K562 (cell line): ENCODE measurements at regions not wholly inside any gene's neighbourhood (a gene's known extent, or its start where the extent isn't known, plus 50 kb on each side); places are given as distances from the start of the nearest gene placed in this dataset.

Source experiments
- ATAC-seq: fragments of 200-7000 bp; cut with Tn5 transposase; 3 replicates; pipeline ENCODE4 v1.9.1; 2020; ENCODE audit warnings: moderate library complexity
- BruUV-seq: library from RNA; stranded (reverse); fragments of 400-500 nt; replicated peaks from 2 replicates; lab custom pipeline; 2021; lab: Mats Ljungman, UMichigan
- CTCF ChIA-PET: fragments of 300-600 bp; formaldehyde crosslinking; extraction: SDS; loops from one replicate; lab custom pipeline; 2021; ENCODE audit warnings: low intra/inter-chr PET ratio; lab: Yijun Ruan, JAX
- POLR2A ChIA-PET: fragments of 300-600, 350-650 bp; sonication (Branson Sonifier 250); formaldehyde crosslinking; extraction: SDS; loops from one replicate; lab custom pipeline; 2021; ENCODE audit warnings: antibody characterized with exemption, inconsistent platforms; lab: Yijun Ruan, JAX
- DNase-seq, 4 experiments: peaks; one replicate each; pipeline versions ENCODE4 v3.0.0 to v3.0.0-alpha.2; 2011 to 2018; ENCODE audit warnings: low spot score in 3 of 4, mixed read lengths in 3 of 4; ENCODE audit errors: extremely low read depth in 1 of 4
- FAIRE-seq: peaks from 2 replicates; lab custom pipeline; 2011; peaks lifted over from hg19 to GRCh38; lab: Jason Lieb, UNC
- H2AFZ ChIP-seq: 2 replicates; pipeline ENCODE4 v1.6.0; 2011; ENCODE audit warnings: low read depth, low read length, control low read depth, inconsistent platforms
- H3K27ac ChIP-seq: fragments of 200-600 bp; 3 replicates; pipeline ENCODE4 v1.8.0; 2011; ENCODE audit warnings: low read depth, mild to moderate bottlenecking, control low read depth, inconsistent platforms, low read length, moderate library complexity, mixed read lengths; ENCODE audit errors: extremely low read depth
- H3K27me3 ChIP-seq, 2 experiments: fragments of 300-600 bp in 1 of 2; 2 replicates in 1 of 2; 3 replicates in 1 of 2; pipeline versions ENCODE4 v1.6.0 to v1.8.0; 2011; ENCODE audit warnings: inconsistent platforms in 2 of 2, low read length in 2 of 2, mild to moderate bottlenecking in 1 of 2, mixed read lengths in 1 of 2, moderate library complexity in 1 of 2; ENCODE audit not compliant: control insufficient read depth in 2 of 2, insufficient read depth in 2 of 2
- H3K36me3 ChIP-seq: fragments of 300-600 bp; 3 replicates; pipeline ENCODE4 v1.8.0; 2011; ENCODE audit warnings: mild to moderate bottlenecking, low read length, inconsistent platforms; ENCODE audit not compliant: control insufficient read depth, insufficient read depth
- H3K4me1 ChIP-seq, 2 experiments: fragments of 200-600 bp in 1 of 2; replicated peaks in 1 of 2; 2 replicates in 1 of 2; 3 replicates in 1 of 2; pipeline versions ENCODE4 v1.5.1 to v1.8.0; 2011; ENCODE audit warnings: inconsistent platforms in 2 of 2, low read length in 2 of 2, mild to moderate bottlenecking in 1 of 2, mixed read lengths in 1 of 2, moderate library complexity in 1 of 2; ENCODE audit not compliant: control insufficient read depth in 2 of 2, insufficient read depth in 2 of 2
- H3K4me2 ChIP-seq: 2 replicates; pipeline ENCODE4 v1.6.1; 2011; ENCODE audit warnings: low read length, control low read depth, inconsistent platforms, mixed read lengths; ENCODE audit not compliant: insufficient read depth
- H3K4me3 ChIP-seq: fragments of 200-600 bp; sonication (generic), shearing (Covaris generic); 2 replicates; pipeline ENCODE4 v1.5.1; 2016; ENCODE audit warnings: control low read depth, inconsistent platforms
- H3K79me2 ChIP-seq: fragments of 200-600 bp; 3 replicates; pipeline ENCODE4 v1.8.0; 2011; ENCODE audit warnings: low read length, inconsistent platforms; ENCODE audit not compliant: control insufficient read depth, insufficient read depth
- H3K9ac ChIP-seq, 2 experiments: 2 replicates each; pipeline versions ENCODE4 v1.6.0 to v1.6.1; 2011; ENCODE audit warnings: low read depth in 2 of 2, low read length in 2 of 2, control low read depth in 1 of 2, inconsistent platforms in 1 of 2, mild to moderate bottlenecking in 1 of 2, mixed read lengths in 1 of 2; ENCODE audit not compliant: insufficient read depth in 1 of 2
- H3K9me1 ChIP-seq: one replicate; pipeline ENCODE4 v1.6.0; 2011; ENCODE audit warnings: inconsistent platforms, mild to moderate bottlenecking, low read length, moderate library complexity; ENCODE audit not compliant: control insufficient read depth, insufficient read depth
- H3K9me3 ChIP-seq: replicated peaks from 2 replicates; pipeline ENCODE4 v1.5.1; 2011; ENCODE audit warnings: low read depth, low read length, inconsistent platforms; ENCODE audit not compliant: control insufficient read depth, insufficient read depth
- H4K20me1 ChIP-seq: replicated peaks from 2 replicates; pipeline ENCODE4 v1.6.1; 2011; ENCODE audit warnings: low read length, inconsistent platforms, mixed read lengths; ENCODE audit not compliant: control insufficient read depth, insufficient read depth
- HNRNPLL ChIP-seq: fragments of 200-400 bp; formaldehyde crosslinking; IDR thresholded peaks from 2 replicates; pipeline ENCODE4 v1.6.1; 2017; ENCODE audit warnings: low read length, low read depth, mild to moderate bottlenecking; ENCODE audit not compliant: poor library complexity, severe bottlenecking
- MAFG ChIP-seq: fragments of 450-650 bp; conservative IDR thresholded peaks from 2 replicates; pipeline ENCODE4 v1.6.1; 2016; ENCODE audit warnings: missing genetic modification characterization, missing compliant biosample characterization
- NR2C1 ChIP-seq, 2 experiments: fragments of 450-650 bp; IDR thresholded peaks; 2 replicates each; pipeline ENCODE4 v1.6.1; 2017; ENCODE audit warnings: mild to moderate bottlenecking in 2 of 2, antibody characterized with exemption in 1 of 2, inconsistent platforms in 1 of 2, missing compliant biosample characterization in 1 of 2, missing genetic modification characterization in 1 of 2
- RBFOX2 ChIP-seq: fragments of 200-400 bp; formaldehyde crosslinking; IDR thresholded peaks from 2 replicates; pipeline ENCODE4 v1.6.1; 2017; ENCODE audit warnings: low read depth, mild to moderate bottlenecking, low read length, moderate library complexity
- SRF ChIP-seq, 2 experiments: fragments of 250-450, 450-650 bp in 1 of 2; sonication (Bioruptor Pico) in 1 of 2; sonication (generic) in 1 of 2; formaldehyde crosslinking; IDR thresholded peaks; 2 replicates each; pipeline versions ENCODE4 v1.5.0 to v1.5.1; 2020 to 2022; ENCODE audit warnings: mild to moderate bottlenecking in 1 of 2, missing genetic modification reagents in 1 of 2
- SRSF7 ChIP-seq: fragments of 200-400 bp; formaldehyde crosslinking; optimal IDR thresholded peaks from 2 replicates; pipeline ENCODE3; 2017; ENCODE audit warnings: mild to moderate bottlenecking, low read depth, low read length
- ZNF561 ChIP-seq: fragments of 450-650 bp; formaldehyde crosslinking; conservative IDR thresholded peaks from 2 replicates; pipeline ENCODE4 v1.4.0; 2020; ENCODE audit warnings: mild to moderate bottlenecking, moderate library complexity
- WGBS: fragments of 100-300 bp; shearing (Covaris generic); methylation state at CpG from one replicate; pipeline ENCODE4 v1.1.6; 2016; ENCODE audit warnings: low coverage, mixed read lengths; ENCODE audit not compliant: insufficient coverage; ENCODE audit errors: missing lambda C conversion rate; 5-methylcytosine and 5-hydroxymethylcytosine counted together
- in situ Hi-C: fragments of 300-500 bp; cut with MboI; formaldehyde crosslinking; loops from 4 replicates; pipeline ENCODE4 v1.15.0; 2018; ENCODE audit warnings: inconsistent platforms, mixed read lengths
- intact Hi-C: fragments of 100-400 bp; cut with micrococcal nuclease; formaldehyde crosslinking; loops from 2 replicates; pipeline ENCODE4 v1.14.2; 2022
- TF ChIP-seq, protein P1 (sequence below): fragments of 250-450 bp; sonication (Bioruptor Pico); IDR thresholded peaks from 2 replicates; pipeline ENCODE4 v1.9.0; 2021; ENCODE audit warnings: mild to moderate bottlenecking, inconsistent platforms
- TF ChIP-seq, protein P2 (sequence below): fragments of 200-600 bp; sonication (generic); IDR thresholded peaks from one replicate; pipeline ENCODE4 v1.6.1; 2012; ENCODE audit warnings: mild to moderate bottlenecking, low read depth, low read length, inconsistent platforms

DNA sequence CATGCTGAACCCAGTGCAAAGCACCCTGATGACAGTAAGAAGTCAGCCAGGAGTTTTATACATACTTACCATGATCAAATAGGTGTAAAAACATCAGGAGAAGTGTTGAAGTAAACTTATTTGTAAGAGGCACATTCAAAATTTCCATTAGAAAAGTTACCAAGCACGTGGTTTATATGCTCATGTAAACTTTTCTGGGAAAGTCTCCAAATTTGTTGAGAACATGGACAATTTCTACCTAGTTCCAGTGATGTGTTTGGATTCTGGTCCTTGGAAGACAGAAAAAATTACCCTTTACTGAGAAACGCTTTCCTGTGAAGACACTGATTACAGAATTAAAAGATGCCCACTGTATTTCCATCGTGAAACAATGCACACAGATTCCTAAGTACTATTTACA, 288.9 kb upstream of the CDH4 start:
- peaks cover 2 to 18% of the 10 kb centered on the region in 2 experiments; a peak in 3 of 5 replicates for H3K27me3 ChIP-seq
- intact Hi-C loops: no loop called here
- ATAC-seq (no peak), DNase-seq (no peak), FAIRE-seq (no peak)
- BruUV-seq: no TSS peak
- in situ Hi-C loops: no loop called here
- no peak overlapping the region for H2AFZ ChIP-seq
- 0% methylated on average over 3 of the region's 3 CpGs for WGBS
- no peak overlapping the region for H3K4me2 ChIP-seq
- ChIA-PET POLR2A (no interaction called here), CTCF (no interaction called here)
- no peaks in the 10 kb centered on the region for H3K9me3 ChIP-seq
- H3K27ac ChIP-seq: no peak overlapping the region
- H3K9ac ChIP-seq: no peak overlapping the region
- no peaks in the 10 kb centered on the region for H3K79me2 ChIP-seq
- no peaks in the 10 kb centered on the region for H3K9me1 ChIP-seq
- no peak overlapping the region for H3K4me3 ChIP-seq
- H3K4me1 ChIP-seq: no peaks in the 10 kb centered on the region
- no peaks in the 10 kb centered on the region for H3K36me3 ChIP-seq
- no peaks in the 10 kb centered on the region; the same call in 1 of the 2 replicates for H4K20me1 ChIP-seq
- TF ChIP-seq, protein P1, sequence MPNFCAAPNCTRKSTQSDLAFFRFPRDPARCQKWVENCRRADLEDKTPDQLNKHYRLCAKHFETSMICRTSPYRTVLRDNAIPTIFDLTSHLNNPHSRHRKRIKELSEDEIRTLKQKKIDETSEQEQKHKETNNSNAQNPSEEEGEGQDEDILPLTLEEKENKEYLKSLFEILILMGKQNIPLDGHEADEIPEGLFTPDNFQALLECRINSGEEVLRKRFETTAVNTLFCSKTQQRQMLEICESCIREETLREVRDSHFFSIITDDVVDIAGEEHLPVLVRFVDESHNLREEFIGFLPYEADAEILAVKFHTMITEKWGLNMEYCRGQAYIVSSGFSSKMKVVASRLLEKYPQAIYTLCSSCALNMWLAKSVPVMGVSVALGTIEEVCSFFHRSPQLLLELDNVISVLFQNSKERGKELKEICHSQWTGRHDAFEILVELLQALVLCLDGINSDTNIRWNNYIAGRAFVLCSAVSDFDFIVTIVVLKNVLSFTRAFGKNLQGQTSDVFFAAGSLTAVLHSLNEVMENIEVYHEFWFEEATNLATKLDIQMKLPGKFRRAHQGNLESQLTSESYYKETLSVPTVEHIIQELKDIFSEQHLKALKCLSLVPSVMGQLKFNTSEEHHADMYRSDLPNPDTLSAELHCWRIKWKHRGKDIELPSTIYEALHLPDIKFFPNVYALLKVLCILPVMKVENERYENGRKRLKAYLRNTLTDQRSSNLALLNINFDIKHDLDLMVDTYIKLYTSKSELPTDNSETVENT: no peak
- TF ChIP-seq SRSF7 (no peak), HNRNPLL (no peak), ZNF561 (CRISPR knock-in tag) (no peak), NR2C1 (IDR thresholded peaks at IDR 0.05) (no peak), NR2C1 (tag; IDR thresholded peaks at IDR 0.05) (no peak), SRF (CRISPR knock-in tag; IDR thresholded peaks at IDR 0.05) (no peak), MAFG (no peak), RBFOX2 (no peak)
- TF ChIP-seq, protein P2, sequence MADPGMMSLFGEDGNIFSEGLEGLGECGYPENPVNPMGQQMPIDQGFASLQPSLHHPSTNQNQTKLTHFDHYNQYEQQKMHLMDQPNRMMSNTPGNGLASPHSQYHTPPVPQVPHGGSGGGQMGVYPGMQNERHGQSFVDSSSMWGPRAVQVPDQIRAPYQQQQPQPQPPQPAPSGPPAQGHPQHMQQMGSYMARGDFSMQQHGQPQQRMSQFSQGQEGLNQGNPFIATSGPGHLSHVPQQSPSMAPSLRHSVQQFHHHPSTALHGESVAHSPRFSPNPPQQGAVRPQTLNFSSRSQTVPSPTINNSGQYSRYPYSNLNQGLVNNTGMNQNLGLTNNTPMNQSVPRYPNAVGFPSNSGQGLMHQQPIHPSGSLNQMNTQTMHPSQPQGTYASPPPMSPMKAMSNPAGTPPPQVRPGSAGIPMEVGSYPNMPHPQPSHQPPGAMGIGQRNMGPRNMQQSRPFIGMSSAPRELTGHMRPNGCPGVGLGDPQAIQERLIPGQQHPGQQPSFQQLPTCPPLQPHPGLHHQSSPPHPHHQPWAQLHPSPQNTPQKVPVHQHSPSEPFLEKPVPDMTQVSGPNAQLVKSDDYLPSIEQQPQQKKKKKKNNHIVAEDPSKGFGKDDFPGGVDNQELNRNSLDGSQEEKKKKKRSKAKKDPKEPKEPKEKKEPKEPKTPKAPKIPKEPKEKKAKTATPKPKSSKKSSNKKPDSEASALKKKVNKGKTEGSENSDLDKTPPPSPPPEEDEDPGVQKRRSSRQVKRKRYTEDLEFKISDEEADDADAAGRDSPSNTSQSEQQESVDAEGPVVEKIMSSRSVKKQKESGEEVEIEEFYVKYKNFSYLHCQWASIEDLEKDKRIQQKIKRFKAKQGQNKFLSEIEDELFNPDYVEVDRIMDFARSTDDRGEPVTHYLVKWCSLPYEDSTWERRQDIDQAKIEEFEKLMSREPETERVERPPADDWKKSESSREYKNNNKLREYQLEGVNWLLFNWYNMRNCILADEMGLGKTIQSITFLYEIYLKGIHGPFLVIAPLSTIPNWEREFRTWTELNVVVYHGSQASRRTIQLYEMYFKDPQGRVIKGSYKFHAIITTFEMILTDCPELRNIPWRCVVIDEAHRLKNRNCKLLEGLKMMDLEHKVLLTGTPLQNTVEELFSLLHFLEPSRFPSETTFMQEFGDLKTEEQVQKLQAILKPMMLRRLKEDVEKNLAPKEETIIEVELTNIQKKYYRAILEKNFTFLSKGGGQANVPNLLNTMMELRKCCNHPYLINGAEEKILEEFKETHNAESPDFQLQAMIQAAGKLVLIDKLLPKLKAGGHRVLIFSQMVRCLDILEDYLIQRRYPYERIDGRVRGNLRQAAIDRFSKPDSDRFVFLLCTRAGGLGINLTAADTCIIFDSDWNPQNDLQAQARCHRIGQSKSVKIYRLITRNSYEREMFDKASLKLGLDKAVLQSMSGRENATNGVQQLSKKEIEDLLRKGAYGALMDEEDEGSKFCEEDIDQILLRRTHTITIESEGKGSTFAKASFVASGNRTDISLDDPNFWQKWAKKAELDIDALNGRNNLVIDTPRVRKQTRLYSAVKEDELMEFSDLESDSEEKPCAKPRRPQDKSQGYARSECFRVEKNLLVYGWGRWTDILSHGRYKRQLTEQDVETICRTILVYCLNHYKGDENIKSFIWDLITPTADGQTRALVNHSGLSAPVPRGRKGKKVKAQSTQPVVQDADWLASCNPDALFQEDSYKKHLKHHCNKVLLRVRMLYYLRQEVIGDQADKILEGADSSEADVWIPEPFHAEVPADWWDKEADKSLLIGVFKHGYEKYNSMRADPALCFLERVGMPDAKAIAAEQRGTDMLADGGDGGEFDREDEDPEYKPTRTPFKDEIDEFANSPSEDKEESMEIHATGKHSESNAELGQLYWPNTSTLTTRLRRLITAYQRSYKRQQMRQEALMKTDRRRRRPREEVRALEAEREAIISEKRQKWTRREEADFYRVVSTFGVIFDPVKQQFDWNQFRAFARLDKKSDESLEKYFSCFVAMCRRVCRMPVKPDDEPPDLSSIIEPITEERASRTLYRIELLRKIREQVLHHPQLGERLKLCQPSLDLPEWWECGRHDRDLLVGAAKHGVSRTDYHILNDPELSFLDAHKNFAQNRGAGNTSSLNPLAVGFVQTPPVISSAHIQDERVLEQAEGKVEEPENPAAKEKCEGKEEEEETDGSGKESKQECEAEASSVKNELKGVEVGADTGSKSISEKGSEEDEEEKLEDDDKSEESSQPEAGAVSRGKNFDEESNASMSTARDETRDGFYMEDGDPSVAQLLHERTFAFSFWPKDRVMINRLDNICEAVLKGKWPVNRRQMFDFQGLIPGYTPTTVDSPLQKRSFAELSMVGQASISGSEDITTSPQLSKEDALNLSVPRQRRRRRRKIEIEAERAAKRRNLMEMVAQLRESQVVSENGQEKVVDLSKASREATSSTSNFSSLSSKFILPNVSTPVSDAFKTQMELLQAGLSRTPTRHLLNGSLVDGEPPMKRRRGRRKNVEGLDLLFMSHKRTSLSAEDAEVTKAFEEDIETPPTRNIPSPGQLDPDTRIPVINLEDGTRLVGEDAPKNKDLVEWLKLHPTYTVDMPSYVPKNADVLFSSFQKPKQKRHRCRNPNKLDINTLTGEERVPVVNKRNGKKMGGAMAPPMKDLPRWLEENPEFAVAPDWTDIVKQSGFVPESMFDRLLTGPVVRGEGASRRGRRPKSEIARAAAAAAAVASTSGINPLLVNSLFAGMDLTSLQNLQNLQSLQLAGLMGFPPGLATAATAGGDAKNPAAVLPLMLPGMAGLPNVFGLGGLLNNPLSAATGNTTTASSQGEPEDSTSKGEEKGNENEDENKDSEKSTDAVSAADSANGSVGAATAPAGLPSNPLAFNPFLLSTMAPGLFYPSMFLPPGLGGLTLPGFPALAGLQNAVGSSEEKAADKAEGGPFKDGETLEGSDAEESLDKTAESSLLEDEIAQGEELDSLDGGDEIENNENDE: no peak
